ENCODE measurements at regions not wholly inside any gene's neighbourhood (a gene's known extent, or its start where the extent isn't known, plus 50 kb on each side); places are given as distances from the start of the nearest gene placed in this dataset.

DNA sequence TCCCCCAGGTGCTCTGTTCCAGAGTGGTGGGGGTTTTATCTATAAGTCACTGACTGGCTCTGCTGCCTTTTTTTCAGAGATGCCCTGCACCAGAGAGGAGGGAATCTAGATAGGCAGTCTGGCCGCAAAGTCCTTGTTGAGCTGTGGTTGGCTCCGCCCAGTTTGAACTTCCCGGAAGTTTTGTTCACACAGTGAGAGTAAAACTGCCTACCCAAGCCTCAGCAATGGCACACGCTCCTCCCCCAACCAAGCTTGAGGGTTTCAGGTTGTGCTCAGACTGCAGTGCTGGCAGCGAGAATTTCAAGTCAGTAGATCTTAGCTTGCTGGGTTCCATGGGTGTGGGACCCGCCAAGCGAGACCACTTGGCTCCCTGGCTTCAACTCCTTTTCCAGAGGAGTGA is 1428.6 kb downstream of the MAT2B start:
- Histone ChIP-seq H3K27ac (ENCODE audit: low read depth in 1 of 2, low read length in 2 of 2) (no peak overlapping the region), H3K36me3 (replicated peaks in 1 of 2; ENCODE audit: control insufficient read depth in 1 of 2, insufficient read depth in 2 of 2, low read length in 2 of 2) (no peaks in the 10 kb centered on the region), H2AFZ (ENCODE audit: insufficient read depth, low read depth, low read length, poor library complexity, severe bottlenecking) (no peak overlapping the region), H3K79me2 (ENCODE audit: insufficient read depth, low read length) (no peaks in the 10 kb centered on the region), H3K4me2 (replicated peaks; ENCODE audit: extremely low read depth, low read length, poor library complexity, severe bottlenecking) (no peak overlapping the region), H3K9me3 (replicated peaks in 1 of 2; ENCODE audit: control insufficient read depth in 1 of 2, insufficient read depth in 1 of 2, low read length in 2 of 2) (peaks cover 10 to 13% of the 10 kb centered on the region in 2 donors), H3K4me1 (ENCODE audit: control insufficient read depth in 1 of 2, insufficient read depth in 2 of 2, low read length in 2 of 2) (no peaks in the 10 kb centered on the region), H3K27me3 (ENCODE audit: control insufficient read depth in 2 of 2, insufficient read depth in 2 of 2, low read length in 2 of 2) (no peaks in the 10 kb centered on the region), H3K4me3 (replicated peaks in 1 of 3; ENCODE audit: low read depth in 2 of 3, low read length in 3 of 3) (no peak overlapping the region), H3K9ac (ENCODE audit: insufficient read depth, low read length, poor library complexity, severe bottlenecking) (no peak overlapping the region), H4K20me1 (ENCODE audit: insufficient read depth, low read length) (no peaks in the 10 kb centered on the region)
- TF ChIP-seq, protein P1, sequence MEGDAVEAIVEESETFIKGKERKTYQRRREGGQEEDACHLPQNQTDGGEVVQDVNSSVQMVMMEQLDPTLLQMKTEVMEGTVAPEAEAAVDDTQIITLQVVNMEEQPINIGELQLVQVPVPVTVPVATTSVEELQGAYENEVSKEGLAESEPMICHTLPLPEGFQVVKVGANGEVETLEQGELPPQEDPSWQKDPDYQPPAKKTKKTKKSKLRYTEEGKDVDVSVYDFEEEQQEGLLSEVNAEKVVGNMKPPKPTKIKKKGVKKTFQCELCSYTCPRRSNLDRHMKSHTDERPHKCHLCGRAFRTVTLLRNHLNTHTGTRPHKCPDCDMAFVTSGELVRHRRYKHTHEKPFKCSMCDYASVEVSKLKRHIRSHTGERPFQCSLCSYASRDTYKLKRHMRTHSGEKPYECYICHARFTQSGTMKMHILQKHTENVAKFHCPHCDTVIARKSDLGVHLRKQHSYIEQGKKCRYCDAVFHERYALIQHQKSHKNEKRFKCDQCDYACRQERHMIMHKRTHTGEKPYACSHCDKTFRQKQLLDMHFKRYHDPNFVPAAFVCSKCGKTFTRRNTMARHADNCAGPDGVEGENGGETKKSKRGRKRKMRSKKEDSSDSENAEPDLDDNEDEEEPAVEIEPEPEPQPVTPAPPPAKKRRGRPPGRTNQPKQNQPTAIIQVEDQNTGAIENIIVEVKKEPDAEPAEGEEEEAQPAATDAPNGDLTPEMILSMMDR (IDR thresholded peaks at IDR 0.05): no peak
- H3K36me3 Mint-ChIP-seq: no peaks in the 10 kb centered on the region
- no peak for DNase-seq
- H3K4me3 Mint-ChIP-seq: no peak overlapping the region
- peaks cover 0 to 2% (median 2%) of the 10 kb centered on the region in 3 donors for H3K27me3 Mint-ChIP-seq (ENCODE audit: low read depth in 3 of 3)
- intact Hi-C loops (cut with micrococcal nuclease): no loop called here
- H3K9me3 Mint-ChIP-seq: peaks cover 7 to 43% (median 17%) of the 10 kb centered on the region in 7 donors
- no peaks in the 10 kb centered on the region for H3K4me1 Mint-ChIP-seq
- 67% methylated on average over 1 of the region's 7 CpGs for WGBS (ENCODE audit: insufficient coverage)
- no peak overlapping the region for H3K27ac Mint-ChIP-seq

DNA sequence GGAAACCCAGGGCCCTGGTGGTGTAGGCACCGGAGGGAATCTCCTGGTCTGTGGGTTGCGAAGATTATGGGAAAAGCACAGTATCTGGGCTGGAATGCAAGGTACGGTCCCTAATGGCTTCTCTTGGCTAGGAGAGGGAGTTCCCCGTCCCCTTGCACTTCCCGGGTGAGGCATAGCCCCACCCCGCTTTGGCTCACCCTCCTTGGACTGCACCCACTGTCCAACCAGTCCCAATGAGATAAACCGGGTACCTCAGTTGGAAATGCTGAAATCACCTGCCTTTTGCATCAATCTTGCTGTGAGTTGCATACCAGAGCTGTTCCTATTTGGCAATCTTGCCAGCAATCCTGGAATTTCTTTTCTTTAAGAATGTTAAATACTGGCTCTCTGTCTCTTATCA is 1429.1 kb downstream of the MAT2B start:
- peaks cover 10 to 13% of the 10 kb centered on the region in 2 donors for H3K9me3 ChIP-seq (replicated peaks in 1 of 2; ENCODE audit: control insufficient read depth in 1 of 2, insufficient read depth in 1 of 2, low read length in 2 of 2)
- H3K4me1 ChIP-seq (ENCODE audit: control insufficient read depth in 1 of 2, insufficient read depth in 2 of 2, low read length in 2 of 2): no peaks in the 10 kb centered on the region
- no peak overlapping the region for H3K27ac ChIP-seq (ENCODE audit: low read depth in 1 of 2, low read length in 2 of 2)
- H3K79me2 ChIP-seq (ENCODE audit: insufficient read depth, low read length): no peaks in the 10 kb centered on the region
- H3K4me3 ChIP-seq (replicated peaks in 1 of 3; ENCODE audit: low read depth in 2 of 3, low read length in 3 of 3): no peak overlapping the region
- TF ChIP-seq, protein P1 (IDR thresholded peaks at IDR 0.05): no peak
- Mint-ChIP-seq H3K4me1 (no peaks in the 10 kb centered on the region), H3K27me3 (ENCODE audit: low read depth in 3 of 3) (peaks cover 0 to 2% (median 2%) of the 10 kb centered on the region in 3 donors), H3K27ac (no peak overlapping the region), H3K4me3 (no peak overlapping the region), H3K9me3 (peaks cover 7 to 40% (median 16%) of the 10 kb centered on the region in 7 donors), H3K36me3 (no peaks in the 10 kb centered on the region)
- 100% methylated on average over 2 of the region's 7 CpGs for WGBS (ENCODE audit: insufficient coverage)
- intact Hi-C loops (cut with micrococcal nuclease): no loop called here
- no peaks in the 10 kb centered on the region for H3K36me3 ChIP-seq (replicated peaks in 1 of 2; ENCODE audit: control insufficient read depth in 1 of 2, insufficient read depth in 2 of 2, low read length in 2 of 2)
- no peaks in the 10 kb centered on the region for H3K27me3 ChIP-seq (ENCODE audit: control insufficient read depth in 2 of 2, insufficient read depth in 2 of 2, low read length in 2 of 2)
- no peak overlapping the region for H3K4me2 ChIP-seq (replicated peaks; ENCODE audit: extremely low read depth, low read length, poor library complexity, severe bottlenecking)
- H2AFZ ChIP-seq (ENCODE audit: insufficient read depth, low read depth, low read length, poor library complexity, severe bottlenecking): no peak overlapping the region
- H3K9ac ChIP-seq (ENCODE audit: insufficient read depth, low read length, poor library complexity, severe bottlenecking): no peak overlapping the region
- no peaks in the 10 kb centered on the region for H4K20me1 ChIP-seq (ENCODE audit: insufficient read depth, low read length)
- no peak for DNase-seq

All from CD14-positive monocyte (primary cell).